ENCODE measurements at regions not wholly inside any gene's neighbourhood (a gene's known extent, or its start where the extent isn't known, plus 50 kb on each side); places are given as distances from the start of the nearest gene placed in this dataset.

DNA sequence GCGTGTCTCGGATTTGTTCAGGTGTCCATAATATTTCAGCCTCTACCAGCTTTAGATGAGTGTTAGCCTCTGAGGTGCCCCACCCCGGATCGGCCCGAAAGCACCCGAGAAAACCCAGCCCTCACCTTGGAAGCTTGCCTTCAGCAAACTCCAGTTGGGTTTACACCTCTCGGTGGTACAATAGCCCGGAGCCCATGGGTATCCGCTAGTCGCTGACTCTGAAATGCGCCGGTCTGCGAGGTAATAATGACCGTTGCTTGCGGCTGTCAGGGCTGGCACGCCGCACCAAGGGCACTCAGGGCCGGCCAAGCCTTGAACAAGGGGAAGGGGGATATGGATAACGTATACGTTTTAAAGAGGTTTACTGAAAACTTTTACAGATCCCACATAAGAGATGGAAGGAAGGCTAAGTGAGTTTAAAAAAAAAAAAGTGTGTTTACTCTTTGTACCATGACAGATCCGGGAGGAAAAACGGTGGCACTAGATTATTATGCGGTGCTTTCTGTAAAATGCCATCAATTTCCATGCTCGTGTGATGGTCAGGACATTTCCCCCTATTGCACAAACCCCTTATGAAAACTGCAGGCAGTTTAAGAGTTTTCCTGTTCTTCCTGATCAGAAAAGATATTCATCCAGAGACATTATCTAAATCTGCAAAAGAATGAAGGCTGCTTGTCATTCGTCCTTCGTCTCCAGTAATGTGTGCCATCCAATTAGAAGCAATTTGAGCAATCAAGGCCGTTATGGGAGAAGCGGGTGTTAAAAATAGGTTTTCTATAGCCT, 124.2 kb downstream of the TMEM161B start:
- DNase-seq: no peak

DNA sequence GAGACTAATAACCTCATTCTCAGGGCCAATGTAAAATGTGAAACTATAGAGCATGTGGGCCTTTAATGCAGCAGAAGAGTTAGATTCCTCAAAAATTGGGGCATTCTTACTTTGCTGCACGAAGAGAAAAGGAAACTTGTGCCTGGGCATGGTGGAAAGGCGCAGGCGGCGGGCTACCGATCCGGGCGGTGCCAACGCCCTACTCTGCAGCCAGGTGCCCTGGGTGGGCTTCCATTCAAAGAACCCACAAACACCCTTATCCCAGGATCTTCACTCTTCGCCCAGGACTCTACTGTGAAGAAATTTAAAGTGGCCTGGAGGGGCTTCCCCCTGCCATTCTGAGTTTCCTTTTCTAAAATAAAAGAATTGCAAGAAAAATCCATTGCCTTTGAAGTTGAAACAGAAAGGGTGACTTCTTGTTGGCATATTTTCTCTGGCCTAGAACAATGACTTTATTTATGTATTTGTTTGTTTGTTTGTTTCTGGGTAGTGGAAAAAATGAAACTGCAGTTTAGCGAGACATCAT, 124.9 kb downstream of the TMEM161B start:
- DNase-seq: no peak

DNA sequence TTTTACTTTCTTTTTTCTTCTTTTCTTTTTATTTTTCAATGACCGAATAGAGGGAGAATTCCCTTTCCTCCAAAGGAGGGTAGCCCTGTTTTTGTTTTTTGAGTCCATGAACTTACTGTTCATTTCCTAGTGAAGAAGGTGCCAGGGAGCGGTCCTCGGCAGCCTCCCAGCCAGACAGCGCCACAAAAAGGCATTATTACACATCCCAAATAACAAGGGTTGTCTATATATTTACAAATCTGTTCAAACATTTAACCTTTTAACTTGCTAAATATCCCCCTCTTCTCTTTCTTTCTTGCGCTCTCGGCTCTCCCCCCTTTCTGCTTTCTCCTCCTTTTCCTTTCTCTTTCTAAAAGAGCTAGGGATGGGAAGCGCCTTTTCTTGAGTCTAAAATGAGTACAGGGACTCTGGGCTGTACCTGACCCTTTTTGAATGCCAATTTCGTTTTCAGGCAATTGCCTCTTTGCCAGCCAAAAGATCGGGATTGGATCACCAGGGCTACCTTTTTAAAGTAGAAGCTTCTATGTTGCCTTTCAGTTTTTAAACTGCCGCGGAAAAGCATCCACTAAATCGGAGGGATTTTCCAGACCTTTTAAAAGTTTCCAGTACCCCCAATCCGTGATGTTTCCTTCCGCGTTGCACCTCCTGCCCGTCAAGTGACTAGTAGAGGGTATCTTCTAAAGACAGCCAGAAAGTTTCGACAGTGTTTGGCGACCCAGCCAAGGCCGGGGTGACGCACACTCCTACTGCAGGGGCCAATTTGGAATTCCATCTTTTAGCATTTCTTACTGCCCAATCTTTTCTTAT, 125.6 kb downstream of the TMEM161B start:
- no peak for DNase-seq

DNA sequence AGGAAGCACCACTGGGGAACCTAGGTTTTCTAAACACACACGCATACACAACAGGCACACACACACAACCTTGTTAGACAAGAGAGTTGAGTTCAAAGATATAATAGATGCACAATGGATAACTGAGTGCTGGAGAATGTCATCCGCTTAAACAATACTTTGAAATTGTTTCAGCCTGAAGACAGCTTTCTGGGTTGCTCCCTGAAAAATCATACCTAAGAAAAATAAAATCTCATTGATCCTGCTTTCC, 126.1 kb downstream of the TMEM161B start:
- no peak for DNase-seq

DNA sequence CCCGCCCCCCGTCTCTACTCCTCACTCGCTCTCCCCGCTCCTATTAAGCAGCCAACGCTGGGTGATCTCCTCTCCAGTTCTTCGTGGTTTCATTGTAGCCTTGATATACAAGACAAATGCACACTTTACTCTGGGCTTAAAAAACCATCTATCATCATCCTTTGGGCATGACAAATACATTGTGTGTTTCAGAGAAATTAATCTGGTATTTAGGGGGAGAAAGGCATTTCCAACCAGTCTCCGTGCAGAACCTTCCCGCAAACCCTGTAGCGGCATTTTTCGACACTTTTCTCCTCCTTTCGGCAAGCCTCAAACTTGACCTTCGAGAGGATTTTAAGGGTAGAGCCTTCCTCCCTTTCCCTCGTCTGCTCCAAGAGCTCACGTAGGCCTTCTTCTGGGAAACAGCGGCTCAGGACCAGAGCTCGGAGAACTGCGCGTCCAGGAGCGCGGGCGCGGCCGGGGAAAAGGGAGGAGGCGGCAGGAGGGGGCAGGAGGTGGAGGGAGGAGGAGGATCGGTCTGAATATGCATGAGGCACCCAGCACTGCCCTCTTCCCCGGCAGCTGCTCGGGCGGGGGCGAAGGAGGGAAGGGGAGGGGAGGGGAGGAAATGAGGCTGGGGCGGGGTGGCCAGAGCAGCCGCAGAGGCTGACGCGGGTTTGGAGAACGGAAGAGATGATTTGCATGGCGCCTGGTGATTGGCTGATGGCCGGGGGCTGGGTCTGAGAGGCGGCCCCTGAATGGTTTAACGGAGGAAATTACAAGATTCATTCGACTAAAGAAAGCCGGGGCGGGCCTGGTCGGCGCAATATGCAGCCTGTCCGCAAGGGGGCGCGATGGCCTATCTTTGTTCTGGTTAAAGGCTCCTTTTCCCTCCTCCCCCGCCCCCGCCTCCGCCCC, 127.5 kb downstream of the TMEM161B start:
- DNase-seq: peak; percentile 47

DNA sequence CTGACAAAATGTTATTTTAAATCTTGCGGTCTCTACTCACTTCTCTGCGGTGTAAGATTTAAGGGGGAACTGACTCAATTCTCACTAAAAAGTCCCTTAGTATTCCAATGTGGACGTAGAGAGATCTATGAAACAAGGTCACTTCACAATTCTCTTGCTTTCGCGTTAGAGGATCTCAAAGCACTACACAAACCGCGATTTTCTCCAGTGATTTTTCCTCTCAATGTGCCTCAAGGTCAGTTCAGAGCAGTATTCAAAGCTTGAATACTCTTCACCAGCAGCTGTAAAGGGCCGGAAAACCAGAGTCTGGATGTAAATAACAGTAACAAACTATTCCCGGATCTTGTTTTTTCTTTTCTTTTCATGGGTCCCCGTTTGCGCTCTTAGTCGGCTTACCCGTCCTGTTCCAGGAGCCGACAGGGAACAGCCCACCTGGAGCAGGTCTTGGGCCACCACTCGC, 128.2 kb downstream of the TMEM161B start:
- DNase-seq: no peak

DNA sequence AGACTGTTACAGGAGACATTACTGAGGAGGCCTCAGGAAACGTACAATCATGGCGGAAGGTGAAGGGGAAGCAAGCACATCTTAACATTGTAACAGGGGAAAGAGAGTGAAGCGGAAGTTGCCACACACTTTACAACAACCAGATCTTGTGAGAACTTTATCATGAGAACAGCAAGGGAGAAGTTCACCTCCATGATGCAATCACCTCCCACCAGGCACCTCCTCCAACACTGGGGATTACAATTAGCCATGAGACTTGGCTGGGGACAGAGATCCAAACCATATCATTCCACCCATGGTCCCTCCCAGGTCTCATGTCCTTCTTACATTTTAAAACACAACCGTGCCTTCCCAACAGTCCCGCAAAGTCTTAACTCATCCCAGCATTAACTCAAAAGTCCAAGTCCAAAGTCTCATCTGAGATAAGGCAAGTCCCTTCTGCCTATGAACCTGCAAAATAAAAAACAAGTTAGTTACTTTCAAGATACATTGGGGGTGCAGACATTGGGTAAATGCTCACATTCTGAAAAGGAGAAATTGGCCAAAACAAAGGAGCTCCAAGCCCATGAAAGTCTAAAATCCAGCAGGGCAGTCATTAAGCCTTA, 138.3 kb downstream of the TMEM161B start:
- DNase-seq: no peak

DNA sequence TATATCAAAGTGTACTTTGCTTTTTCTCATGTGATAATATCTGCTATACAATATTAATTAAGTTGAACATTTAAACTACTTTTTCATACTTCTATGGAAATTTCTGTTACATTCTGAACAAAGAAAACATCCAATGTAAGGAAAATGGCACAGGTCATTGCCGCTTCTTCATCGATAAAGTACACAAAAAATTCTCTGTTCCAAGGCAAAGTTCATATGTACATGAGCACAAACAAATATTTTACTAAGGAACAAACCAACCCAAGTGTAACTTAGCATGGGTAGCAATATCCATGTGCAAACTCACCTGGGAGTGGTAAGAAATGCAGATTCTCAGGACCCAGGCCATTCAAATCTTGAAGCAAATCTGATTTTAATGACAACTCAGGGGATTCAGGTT, 139.8 kb downstream of the TMEM161B start:
- no peak for DNase-seq

DNA sequence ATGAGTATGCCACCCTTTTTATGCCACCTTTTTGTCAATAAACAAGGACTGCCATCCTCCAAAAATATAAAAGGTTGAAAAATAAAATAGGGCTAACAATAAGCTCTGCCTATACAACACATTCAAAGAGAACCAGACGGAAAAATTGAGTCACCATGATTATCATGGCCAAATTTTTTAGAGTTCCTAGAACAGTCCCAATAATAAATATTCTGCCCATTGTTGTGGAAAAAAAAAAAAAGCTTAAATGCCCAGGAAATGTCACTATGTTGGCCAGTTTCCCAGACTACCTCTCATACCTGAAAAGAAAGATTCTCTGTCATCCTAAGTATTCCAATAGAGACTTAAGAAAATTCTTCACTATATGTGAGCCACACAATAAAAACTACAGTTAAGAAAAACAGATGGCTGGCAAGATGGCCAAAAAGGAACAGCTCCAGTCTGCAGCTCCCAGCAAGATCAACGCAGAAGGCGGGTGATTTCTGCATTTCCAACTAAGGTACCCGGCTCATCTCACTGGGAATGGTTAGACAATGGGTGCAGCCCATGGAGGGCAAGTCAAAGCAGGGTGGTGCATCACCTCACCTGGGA, 149.0 kb downstream of the TMEM161B start:
- no peak for DNase-seq

DNA sequence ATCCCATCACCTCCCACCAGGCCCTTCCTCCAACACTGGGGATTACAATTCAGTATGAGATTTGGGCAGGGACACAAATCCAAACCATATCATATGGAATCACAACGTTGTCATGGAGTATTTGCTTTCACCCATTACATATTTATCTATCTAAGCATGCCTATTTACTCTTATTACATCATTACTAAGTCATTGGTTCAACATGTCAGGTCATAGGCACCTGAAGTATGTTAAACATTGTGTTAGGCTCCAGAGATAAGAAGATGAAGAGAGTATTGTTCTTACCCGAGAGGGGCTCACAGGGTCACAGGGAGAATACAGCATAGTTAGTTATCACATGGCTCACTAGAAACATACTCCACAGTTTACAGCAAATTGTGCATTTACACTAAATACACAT, 150.5 kb downstream of the TMEM161B start:
- DNase-seq: no peak

DNA sequence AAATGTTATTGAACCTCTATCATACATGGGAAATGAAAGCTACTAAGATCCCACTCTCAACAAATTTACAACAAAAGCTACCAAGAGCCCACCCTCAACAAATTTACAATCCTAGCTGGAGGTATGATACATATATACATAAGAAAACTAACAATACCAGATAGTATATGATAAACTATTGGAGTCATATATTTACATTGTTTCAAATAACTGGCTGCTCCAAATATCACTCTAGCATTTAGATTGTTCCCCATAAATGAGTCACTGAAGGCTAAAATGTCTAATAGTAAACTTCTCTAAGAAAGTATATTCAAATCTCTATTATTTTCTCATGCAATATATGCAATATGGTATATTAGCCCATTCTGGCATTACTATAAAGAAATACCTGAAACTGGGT, 151.1 kb downstream of the TMEM161B start:
- no peak for DNase-seq

DNA sequence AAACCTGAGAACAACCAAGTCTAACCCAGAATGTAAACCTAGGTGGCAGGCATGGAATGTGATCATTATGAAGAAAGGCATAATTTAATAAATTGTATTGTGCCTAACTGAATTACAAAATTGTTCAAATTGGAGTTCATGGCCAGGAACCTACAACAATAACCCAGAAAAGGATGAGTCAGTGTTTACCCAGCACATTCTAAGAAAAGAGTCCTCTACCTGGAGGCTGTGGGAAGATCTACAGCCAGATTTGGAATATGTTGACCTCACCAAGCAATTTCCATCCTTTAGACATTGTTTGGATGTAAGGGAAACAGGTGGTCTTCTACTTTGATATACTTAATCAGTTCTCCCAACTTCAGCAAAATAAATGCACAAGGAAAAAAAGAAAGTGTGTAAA, 152.2 kb downstream of the TMEM161B start:
- no peak for DNase-seq

DNA sequence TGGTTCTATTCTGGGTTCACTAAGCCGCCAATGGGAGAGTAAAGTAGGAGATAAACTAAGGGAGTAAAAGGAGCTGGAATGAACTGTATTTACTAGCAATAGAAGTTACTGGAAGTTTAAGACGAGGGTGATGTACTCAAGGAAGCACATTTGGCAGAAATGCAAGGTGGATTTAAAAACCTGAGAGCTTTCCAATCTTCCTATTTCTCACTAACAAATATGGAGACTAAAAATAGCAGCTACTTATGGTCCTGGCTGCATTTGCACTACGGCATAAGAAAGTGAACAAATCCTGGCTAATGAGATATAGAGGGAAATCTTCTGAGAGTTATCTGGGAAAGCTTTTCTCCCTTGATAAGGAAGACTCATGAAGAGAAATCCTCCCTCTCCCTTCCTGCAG, 153.4 kb downstream of the TMEM161B start:
- DNase-seq: no peak

DNA sequence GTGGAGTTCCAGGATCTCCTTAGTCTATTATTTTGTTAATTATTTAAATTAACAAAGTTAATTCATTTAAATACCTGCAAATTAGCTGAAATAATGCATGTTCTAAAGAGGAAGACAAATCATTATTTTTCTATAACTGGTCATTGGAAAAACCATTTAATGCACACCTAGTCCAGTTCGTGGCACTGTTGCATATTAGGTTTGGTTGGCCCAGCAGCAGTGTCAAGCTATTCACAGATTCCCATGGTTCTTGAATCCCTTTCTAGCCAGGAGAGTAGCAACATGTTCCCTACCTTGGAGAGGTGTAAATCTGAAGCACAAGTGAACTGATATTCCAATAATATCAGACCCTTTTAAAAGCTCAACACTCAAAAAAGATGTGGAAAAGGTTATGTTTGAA, 155.2 kb downstream of the TMEM161B start:
- DNase-seq: no peak

DNA sequence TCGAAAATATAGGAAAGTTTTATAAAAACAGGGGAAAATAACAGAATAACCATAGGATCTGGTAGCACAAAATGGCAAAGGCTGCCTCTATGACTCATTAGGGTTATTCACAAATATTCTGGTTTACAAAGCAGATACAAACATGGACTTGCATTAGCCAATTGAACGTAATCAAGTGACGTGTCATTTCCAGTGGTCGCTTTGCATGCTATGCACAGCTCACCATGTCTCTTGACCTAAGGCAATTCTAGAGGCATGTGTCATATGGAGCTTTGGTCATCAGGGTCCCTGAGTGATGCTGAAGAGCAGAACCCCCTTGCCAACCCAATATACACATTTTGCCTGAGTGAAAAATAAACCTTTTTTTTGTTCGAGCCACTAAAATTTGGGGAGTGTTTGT, 158.8 kb downstream of the TMEM161B start:
- no peak for DNase-seq

DNA sequence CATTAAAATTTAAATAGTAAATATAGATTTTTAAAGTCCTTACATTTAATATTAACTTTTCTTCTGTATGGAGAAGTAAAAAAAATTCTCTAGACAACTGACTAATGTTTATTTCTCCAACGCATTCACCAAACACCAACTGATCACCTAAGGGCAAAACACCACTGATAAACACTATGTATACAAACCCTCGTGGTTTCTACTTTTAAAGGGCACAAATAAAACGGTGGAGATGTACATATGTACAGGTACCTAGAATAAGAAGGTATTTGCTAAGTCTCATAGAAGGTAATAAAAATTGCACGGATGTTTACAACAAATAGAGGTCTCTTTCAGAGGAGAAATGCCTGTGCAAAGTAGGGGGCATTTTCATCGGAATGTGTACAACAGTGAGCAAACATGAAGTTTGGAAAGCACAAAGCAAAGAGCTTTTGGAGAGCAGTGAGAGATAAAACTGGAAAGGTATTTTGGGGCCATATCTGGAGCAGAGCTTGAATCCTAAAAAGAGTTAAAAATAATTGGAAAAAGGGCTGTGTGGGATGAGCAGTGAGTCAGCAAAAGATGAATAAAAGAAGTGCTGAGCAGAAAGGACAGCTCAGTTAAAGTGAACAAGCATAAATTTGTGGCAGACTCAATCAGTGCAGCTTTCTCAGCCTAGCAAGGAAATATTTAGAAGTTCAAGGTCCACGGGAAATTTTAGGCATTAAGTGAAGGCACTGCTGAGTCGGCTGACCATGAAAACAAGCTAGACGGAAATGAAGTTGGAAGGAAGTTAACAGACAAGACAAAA, 160.0 kb downstream of the TMEM161B start:
- DNase-seq: no peak

DNA sequence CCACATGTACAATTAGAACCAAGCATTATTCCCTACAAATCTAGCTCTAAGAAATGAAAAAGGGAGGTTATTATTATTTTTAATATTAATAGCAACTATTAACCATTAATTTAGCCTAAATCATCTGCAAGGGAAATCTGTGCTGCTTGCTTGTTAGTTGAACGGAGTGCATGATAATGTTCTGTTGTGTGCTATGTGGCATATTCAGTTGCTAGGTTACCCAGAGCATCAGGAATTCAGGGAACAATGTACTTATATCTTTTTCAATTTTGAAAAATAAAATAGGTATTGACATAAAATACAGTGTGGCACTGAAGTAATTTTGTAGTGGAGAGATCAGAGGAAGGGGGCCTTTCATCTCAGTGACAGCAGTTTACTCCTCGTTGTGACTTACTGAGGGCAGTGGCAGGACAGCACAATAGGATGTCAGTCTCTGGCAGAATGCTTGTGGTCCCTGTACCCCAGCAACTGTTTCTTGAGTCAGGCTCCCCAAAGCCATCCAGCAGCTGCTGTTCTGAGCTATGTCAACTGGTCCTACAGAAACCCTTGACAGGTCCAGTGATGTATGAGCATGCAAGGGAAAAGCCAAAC, 173.6 kb downstream of the TMEM161B start:
- DNase-seq: no peak

DNA sequence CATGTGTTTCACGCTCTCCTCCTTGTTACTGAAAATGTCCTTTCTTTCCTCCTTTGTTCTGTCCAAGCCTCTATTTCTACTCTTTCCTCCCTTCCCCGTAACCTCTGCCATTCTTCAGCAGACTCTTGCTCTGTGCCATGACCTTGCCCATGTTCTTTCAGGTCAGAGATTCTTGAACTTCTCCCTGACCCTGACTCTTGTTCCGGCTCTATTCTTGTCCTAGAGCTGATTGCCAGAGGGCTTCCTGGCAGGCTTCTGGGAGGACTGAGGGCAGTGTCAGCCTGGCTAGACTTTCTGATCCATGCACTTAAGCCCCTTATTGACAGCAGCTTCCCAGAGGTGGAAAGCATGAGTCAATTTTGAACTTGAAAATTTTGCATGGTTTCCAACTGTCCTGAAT, 174.2 kb downstream of the TMEM161B start:
- no peak for DNase-seq

DNA sequence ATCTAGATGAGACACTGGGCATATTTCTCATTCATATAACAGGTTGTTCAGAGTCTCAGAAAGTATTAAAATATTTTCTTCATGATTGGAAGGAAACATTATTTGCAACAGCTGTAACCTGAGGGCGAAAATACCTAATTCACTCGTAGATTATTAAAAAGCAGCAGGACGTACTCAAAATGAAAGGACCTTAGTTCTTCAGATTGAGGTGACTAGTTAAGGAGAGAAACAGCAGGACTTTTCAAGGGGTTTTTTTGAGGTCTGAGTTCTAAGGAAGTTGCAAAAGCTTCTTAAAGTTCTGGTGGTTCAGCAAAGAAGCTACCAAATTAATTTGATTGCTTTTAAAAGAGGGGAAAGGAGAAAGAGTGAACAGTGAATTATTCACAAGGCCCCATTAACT, 174.9 kb downstream of the TMEM161B start:
- no peak for DNase-seq

DNA sequence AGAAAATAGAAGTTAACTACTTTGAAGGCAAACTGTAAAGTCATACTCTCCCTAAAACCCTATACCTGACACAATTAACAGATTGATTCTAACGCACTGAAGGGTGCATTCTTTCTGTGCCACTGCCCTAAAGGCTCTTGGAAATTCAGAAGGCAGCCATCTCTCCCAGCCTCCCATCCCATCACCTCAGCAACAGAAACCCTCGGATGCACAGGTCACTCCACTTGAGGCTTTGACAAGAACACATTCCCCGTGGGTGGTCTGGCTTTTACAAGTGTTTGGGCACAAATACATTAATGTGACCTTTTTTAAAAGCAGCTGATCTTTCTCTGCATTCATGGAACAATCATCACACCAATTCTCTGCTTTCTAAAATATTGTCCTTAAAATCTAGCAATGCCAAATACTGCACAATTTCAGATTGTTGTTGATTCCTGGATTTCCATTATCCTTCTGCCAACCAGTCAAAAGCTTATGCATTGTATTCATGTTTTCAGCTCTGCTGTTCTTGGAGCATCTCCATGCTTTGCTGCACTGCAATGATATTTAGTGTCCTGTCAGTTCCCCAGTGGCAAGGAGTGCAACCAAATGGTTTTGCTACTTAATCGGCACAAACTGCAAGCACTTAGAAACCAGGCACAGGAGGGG, 175.6 kb downstream of the TMEM161B start:
- DNase-seq: no peak

DNA sequence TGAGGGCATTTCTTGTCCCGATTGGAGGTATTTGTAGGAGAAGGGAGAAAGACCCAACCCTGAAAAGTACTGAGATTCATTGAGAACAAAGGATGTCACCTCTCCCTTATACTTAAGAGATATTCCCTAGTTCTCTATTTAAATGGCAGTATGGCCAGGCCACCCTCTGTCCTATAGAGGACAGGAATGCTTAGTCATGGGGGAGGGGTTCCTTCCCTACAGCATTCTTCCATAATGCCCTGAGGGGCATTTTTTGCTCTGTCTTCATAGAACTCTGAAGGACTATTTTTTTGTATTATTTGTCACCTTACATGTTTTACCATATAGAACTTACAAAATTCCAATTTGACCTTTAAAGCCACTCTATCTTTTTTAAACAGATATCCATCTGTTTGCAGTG, 176.3 kb downstream of the TMEM161B start:
- DNase-seq: no peak

Measured in effector CD8-positive, alpha-beta T cell (primary cell).